Transverse colon (tissue), 3 donors: ENCODE measurements at regions not wholly inside any gene's neighbourhood (a gene's known extent, or its start where the extent isn't known, plus 50 kb on each side); places are given as distances from the start of the nearest gene placed in this dataset.

ENCODE experiments used
- POLR2A ChIP-seq: fragments of 450-650 bp; IDR thresholded peaks from one replicate; pipeline ENCODE4 v1.6.1; 2016; ENCODE audit warnings: antibody characterized with exemption, mild to moderate bottlenecking, moderate library complexity
- TF ChIP-seq, protein P1 (sequence below), 5 experiments: fragments of 200-600 bp in 3 of 5; fragments of 450-650 bp in 2 of 5; sonication (generic) in 3 of 5; IDR thresholded peaks; 1 replicate in 2 of 5; 2 replicates in 3 of 5; pipeline ENCODE4 v1.5.1; 2016 to 2017; ENCODE audit warnings: antibody characterized with exemption in 5 of 5, inconsistent platforms in 3 of 5, mild to moderate bottlenecking in 2 of 5, moderate library complexity in 1 of 5

DNA sequence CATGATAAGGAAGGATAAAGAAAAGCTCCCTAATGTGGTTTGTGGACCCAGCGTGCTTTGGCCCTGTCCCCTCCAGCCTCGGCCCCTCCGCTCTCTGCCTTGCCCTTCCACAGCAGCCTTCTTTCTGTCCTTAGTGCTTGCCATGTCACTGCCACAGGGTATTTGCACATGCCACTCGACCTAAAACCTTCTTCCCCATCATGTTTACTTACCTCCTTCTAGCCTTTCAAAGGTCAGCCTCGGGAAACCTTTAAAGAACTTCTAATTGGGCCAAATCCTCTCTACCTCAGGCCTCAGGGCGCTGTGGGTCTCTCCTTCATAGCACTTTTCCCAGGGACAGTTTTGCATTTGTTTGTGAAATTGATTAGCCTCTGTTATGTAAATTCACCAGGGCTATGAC, 73.0 kb downstream of the SCN11A start:
- TF ChIP-seq, protein P1, sequence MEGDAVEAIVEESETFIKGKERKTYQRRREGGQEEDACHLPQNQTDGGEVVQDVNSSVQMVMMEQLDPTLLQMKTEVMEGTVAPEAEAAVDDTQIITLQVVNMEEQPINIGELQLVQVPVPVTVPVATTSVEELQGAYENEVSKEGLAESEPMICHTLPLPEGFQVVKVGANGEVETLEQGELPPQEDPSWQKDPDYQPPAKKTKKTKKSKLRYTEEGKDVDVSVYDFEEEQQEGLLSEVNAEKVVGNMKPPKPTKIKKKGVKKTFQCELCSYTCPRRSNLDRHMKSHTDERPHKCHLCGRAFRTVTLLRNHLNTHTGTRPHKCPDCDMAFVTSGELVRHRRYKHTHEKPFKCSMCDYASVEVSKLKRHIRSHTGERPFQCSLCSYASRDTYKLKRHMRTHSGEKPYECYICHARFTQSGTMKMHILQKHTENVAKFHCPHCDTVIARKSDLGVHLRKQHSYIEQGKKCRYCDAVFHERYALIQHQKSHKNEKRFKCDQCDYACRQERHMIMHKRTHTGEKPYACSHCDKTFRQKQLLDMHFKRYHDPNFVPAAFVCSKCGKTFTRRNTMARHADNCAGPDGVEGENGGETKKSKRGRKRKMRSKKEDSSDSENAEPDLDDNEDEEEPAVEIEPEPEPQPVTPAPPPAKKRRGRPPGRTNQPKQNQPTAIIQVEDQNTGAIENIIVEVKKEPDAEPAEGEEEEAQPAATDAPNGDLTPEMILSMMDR (IDR thresholded peaks at IDR 0.05): no peak
- TF ChIP-seq POLR2A: no peak
